ENCODE measurements at regions not wholly inside any gene's neighbourhood (a gene's known extent, or its start where the extent isn't known, plus 50 kb on each side); places are given as distances from the start of the nearest gene placed in this dataset.

DNA sequence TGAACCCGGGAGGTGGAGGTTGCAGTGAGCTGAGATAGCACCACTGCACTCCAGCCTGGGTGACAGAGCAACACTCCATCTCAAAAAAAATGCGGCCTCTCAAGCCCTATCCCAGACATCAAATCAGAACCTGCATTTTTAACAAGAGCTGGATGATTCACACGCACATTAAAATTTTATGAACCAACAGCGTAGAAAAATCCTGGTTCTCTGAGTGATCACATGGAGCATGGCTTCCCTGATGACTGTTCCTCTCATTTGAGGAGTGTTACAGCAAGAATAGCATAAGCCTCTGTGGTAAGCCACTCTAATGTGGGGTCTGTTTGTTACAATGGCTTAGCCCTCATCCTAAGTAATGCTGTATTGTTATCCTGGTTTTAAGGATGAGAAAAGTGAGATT lies 163.6 kb downstream of the BRMS1L start:
- TF ChIP-seq EZH2phosphoT487 (IDR thresholded peaks at IDR 0.05; ENCODE audit: insufficient read depth, low read depth): no peak
- TF ChIP-seq EZH2 (IDR thresholded peaks at IDR 0.05; ENCODE audit: insufficient read depth, poor library complexity, severe bottlenecking): no peak

All from GM23248 (cell line).